Panc1 (cell line): ENCODE measurements at regions not wholly inside any gene's neighbourhood (a gene's known extent, or its start where the extent isn't known, plus 50 kb on each side); places are given as distances from the start of the nearest gene placed in this dataset.
"Not testable (repeated sequence)": the region's sequence is repeated elsewhere in the genome, so short reads cannot be mapped to it uniquely, and the experiment has no call there.

Experiments
- ATAC-seq: fragments of 200-7000 bp; cut with Tn5 transposase; 2 replicates; pipeline ENCODE4 v1.9.1; 2020; ENCODE audit warnings: mild to moderate bottlenecking, moderate library complexity
- BruUV-seq: library from RNA; stranded (reverse); fragments of 400-500 nt; replicated peaks from 2 replicates; lab custom pipeline; 2021; lab: Mats Ljungman, UMichigan
- CTCF ChIA-PET: fragments of 300-600 bp; sonication (Branson Sonifier 250); formaldehyde crosslinking; loops from one replicate; lab custom pipeline; 2022; ENCODE audit warnings: antibody characterized with exemption; lab: Charles Lee
- POLR2A ChIA-PET: fragments of 300-600 bp; sonication (Branson Sonifier 250); formaldehyde crosslinking; loops from one replicate; lab custom pipeline; 2022; ENCODE audit warnings: antibody characterized with exemption; lab: Charles Lee
- DNase-seq: peaks from one replicate; pipeline ENCODE4 v3.0.0-alpha.2; 2010; ENCODE audit warnings: low read depth, low spot score
- H3K27ac ChIP-seq: 2 replicates; pipeline ENCODE4 v1.5.1; 2011; ENCODE audit warnings: mild to moderate bottlenecking, low read length, inconsistent platforms
- H3K27me3 ChIP-seq: fragments of 200-500 bp; sonication (Bioruptor generic); 2 replicates; pipeline ENCODE4 v1.6.0; 2014; ENCODE audit warnings: low read length, inconsistent platforms; ENCODE audit not compliant: control insufficient read depth, insufficient read depth
- H3K36me3 ChIP-seq: fragments of 200-500 bp; sonication (Bioruptor generic); 2 replicates; pipeline ENCODE4 v1.5.1; 2014; ENCODE audit warnings: inconsistent platforms, mild to moderate bottlenecking, low read length, moderate library complexity; ENCODE audit not compliant: control insufficient read depth, insufficient read depth
- H3K4me1 ChIP-seq: 2 replicates; pipeline ENCODE4 v1.5.1; 2011; ENCODE audit warnings: inconsistent platforms, mild to moderate bottlenecking, low read length, moderate library complexity; ENCODE audit not compliant: control insufficient read depth, insufficient read depth
- H3K4me3 ChIP-seq, 2 experiments: 2 replicates each; pipeline ENCODE4 v1.5.1; 2011 to 2012; ENCODE audit warnings: low read depth in 2 of 2, low read length in 2 of 2, mild to moderate bottlenecking in 2 of 2, inconsistent platforms in 1 of 2, moderate library complexity in 1 of 2
- H3K9me3 ChIP-seq: fragments of 200-500 bp; sonication (Bioruptor generic); 2 replicates; pipeline ENCODE4 v1.5.1; 2014; ENCODE audit warnings: low read depth, mild to moderate bottlenecking, inconsistent platforms, low read length, moderate library complexity; ENCODE audit not compliant: control insufficient read depth, insufficient read depth
- in situ Hi-C: cut with HindIII; loops from 2 replicates; pipeline ENCODE4 v1.10.0; 2016; ENCODE audit warnings: low sequenced_read_pairs, low pct_unique_long_range_greater_than_20kb
- intact Hi-C: fragments of 100-400 bp; cut with micrococcal nuclease; formaldehyde crosslinking; loops from one replicate; pipeline ENCODE4 v1.10.0; 2022; ENCODE audit not compliant: unreplicated experiment

- intact Hi-C loops, POLR2A ChIA-PET, ATAC-seq, H3K27me3 ChIP-seq, in situ Hi-C loops, H3K27ac ChIP-seq, DNase-seq, H3K9me3 ChIP-seq, H3K4me3 ChIP-seq, CTCF ChIA-PET, BruUV-seq, H3K36me3 ChIP-seq, H3K4me1 ChIP-seq: not testable (repeated sequence)
Observed at GRCh38 chr3:125907279-125907678, 61.7 kb upstream of the ROPN1B start.

DNA sequence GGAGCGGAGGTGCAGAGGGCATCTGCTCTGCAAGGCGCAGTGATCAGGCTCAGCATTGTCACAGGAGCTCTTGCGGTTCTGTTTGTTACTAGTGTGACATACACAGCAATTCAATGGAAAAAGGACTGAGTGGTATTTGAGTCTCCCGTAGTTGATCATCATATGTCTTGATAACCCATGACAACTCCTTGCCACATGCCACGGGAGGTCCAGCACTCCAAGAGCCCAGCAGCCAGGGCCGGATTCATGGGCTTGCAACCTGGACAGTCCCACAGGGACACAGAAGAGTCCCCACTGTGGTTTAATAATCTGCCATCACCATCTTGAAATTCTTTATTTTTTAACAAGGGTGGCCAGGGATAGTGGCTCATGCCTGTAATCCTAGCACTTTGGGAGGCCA, 58.1 kb upstream of the ROPN1B start:
- in situ Hi-C loops, POLR2A ChIA-PET, CTCF ChIA-PET, H3K36me3 ChIP-seq, DNase-seq, H3K27ac ChIP-seq, BruUV-seq, H3K9me3 ChIP-seq, H3K27me3 ChIP-seq, H3K4me1 ChIP-seq, ATAC-seq, H3K4me3 ChIP-seq, intact Hi-C loops: not testable (repeated sequence)

DNA sequence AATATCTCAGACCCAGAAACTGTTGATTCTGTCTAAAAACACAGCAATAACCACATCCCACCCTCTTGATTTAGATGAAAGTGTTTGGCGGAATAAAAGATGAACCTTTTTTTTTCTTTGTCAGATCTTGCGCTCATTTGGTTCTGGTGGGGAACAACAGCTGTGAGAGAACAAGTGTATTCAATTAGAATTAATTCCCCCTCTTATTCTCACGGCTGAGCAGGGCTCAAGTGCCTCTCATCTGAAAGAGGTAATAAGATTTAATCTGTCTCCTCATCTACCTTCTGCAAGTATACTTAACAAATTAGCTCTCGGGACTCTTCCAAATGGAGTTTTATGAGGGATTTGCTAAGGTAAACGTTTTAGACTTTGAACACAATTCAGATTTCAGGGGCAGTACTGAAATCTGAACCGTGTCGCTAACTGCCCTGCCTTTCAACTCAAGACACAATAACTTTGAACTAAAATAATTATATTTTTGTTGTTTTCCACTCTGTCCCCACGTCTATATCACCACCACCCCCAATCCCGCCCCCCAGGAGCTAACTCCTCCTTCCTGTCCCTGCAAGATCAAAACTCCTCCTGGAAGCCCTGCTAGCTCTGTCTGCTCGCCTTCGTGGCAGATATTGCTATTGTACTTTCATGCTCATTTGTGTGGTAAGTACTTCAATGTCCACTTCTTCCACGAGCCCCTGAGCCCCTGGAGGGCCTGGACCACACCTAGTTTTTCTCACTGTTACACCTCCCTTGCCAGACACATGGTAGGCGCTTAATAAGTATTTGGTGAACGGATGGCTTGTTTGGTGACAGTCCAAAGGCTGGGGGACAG, 54.2 kb upstream of the ROPN1B start:
- CTCF ChIA-PET, result interaction anchor here (0.6 kb wide), 1 partner anchor 462 kb away, joined by 3 read pairs; no protein-coding TSS in a partner anchor
- peak overlapping the region; percentile 56 to 71 for H3K4me3 ChIP-seq
- in situ Hi-C loops, intact Hi-C loops, ATAC-seq, DNase-seq, H3K27me3 ChIP-seq, H3K36me3 ChIP-seq, H3K4me1 ChIP-seq, H3K9me3 ChIP-seq: not testable (repeated sequence)
- peak overlapping the region; percentile 66; the same call in 1 of the 2 replicates for H3K27ac ChIP-seq
- POLR2A ChIA-PET, result interaction anchor here (0.6 kb wide), 1 partner anchor 265 kb away, joined by 3 read pairs; no protein-coding TSS in a partner anchor
- TSS peak; percentile 79 for BruUV-seq

GRCh38 chr3:125915437-125915787, 53.6 kb upstream of the ROPN1B start:
- Histone ChIP-seq H3K4me3 (peak overlapping the region; percentile 56 to 71), H3K27ac (peak overlapping the region; percentile 66; the same call in 1 of the 2 replicates)
- BruUV-seq, in situ Hi-C loops, intact Hi-C loops, H3K36me3 ChIP-seq, DNase-seq, H3K27me3 ChIP-seq, ATAC-seq, H3K4me1 ChIP-seq, H3K9me3 ChIP-seq: not testable (repeated sequence)
- POLR2A ChIA-PET, result interaction anchor here (0.6 kb wide), 1 partner anchor 264 kb away, joined by 3 read pairs; no protein-coding TSS in a partner anchor
- CTCF ChIA-PET, result interaction anchor here (0.6 kb wide), 1 partner anchor 461 kb away, joined by 3 read pairs; no protein-coding TSS in a partner anchor

GRCh38 chr3:125915792-125916375, 53.1 kb upstream of the ROPN1B start:
- H3K27me3 ChIP-seq, H3K9me3 ChIP-seq, in situ Hi-C loops, intact Hi-C loops, H3K4me1 ChIP-seq, BruUV-seq, H3K36me3 ChIP-seq: not testable (repeated sequence)
- ChIA-PET POLR2A (interaction anchor here (0.6 kb wide), 1 partner anchor 588 kb away, joined by 3 read pairs; no protein-coding TSS in a partner anchor), CTCF (interaction anchor here (0.6 kb wide), 1 partner anchor 461 kb away, joined by 3 read pairs; no protein-coding TSS in a partner anchor)
- DNase-seq (peak; percentile 87), ATAC-seq (peak; percentile 89)
- Histone ChIP-seq H3K4me3 (peak overlapping the region; percentile 56 to 71), H3K27ac (0 out of 2 replicates have a peak overlapping the region, but pooled peaks have one; percentile 66)
